ENCODE measurements at regions not wholly inside any gene's neighbourhood (a gene's known extent, or its start where the extent isn't known, plus 50 kb on each side); places are given as distances from the start of the nearest gene placed in this dataset.
"Not testable (repeated sequence)": the region's sequence is repeated elsewhere in the genome, so short reads cannot be mapped to it uniquely, and the experiment has no call there.

- not testable (repeated sequence) for TF ChIP-seq CTCF (conservative IDR thresholded peaks at IDR 0.05 in 1 of 2, IDR thresholded peaks at IDR 0.05 in 1 of 2; ENCODE audit: low read depth in 1 of 2, low read length in 2 of 2); EZH2 (IDR thresholded peaks at IDR 0.05; ENCODE audit: low read length, missing control alignments)
These were observed 127.7 kb upstream of the CCZ1B start for GRCh38 chr7:6953798-6954181.

Measured in fibroblast of lung (primary cell).